Panc1 (cell line): ENCODE measurements at regions not wholly inside any gene's neighbourhood (a gene's known extent, or its start where the extent isn't known, plus 50 kb on each side); places are given as distances from the start of the nearest gene placed in this dataset.

Experiments
- POLR2AphosphoS5 ChIP-seq: IDR thresholded peaks from 2 replicates; pipeline ENCODE4 v1.6.1; 2012; ENCODE audit warnings: mild to moderate bottlenecking, low read depth, low read length, moderate library complexity
- TCF7L2 ChIP-seq: IDR thresholded peaks from 2 replicates; pipeline ENCODE4 v1.6.1; 2011; ENCODE audit warnings: mild to moderate bottlenecking, low read depth, low read length, inconsistent platforms
- TF ChIP-seq, protein P1 (sequence below), 2 experiments: IDR thresholded peaks; 2 replicates each; pipeline ENCODE4 v1.6.1; 2011 to 2012; ENCODE audit warnings: low read depth in 2 of 2, control low read depth in 1 of 2, low read length in 1 of 2, mild to moderate bottlenecking in 1 of 2, moderate library complexity in 1 of 2; ENCODE audit not compliant: insufficient read depth in 1 of 2

DNA sequence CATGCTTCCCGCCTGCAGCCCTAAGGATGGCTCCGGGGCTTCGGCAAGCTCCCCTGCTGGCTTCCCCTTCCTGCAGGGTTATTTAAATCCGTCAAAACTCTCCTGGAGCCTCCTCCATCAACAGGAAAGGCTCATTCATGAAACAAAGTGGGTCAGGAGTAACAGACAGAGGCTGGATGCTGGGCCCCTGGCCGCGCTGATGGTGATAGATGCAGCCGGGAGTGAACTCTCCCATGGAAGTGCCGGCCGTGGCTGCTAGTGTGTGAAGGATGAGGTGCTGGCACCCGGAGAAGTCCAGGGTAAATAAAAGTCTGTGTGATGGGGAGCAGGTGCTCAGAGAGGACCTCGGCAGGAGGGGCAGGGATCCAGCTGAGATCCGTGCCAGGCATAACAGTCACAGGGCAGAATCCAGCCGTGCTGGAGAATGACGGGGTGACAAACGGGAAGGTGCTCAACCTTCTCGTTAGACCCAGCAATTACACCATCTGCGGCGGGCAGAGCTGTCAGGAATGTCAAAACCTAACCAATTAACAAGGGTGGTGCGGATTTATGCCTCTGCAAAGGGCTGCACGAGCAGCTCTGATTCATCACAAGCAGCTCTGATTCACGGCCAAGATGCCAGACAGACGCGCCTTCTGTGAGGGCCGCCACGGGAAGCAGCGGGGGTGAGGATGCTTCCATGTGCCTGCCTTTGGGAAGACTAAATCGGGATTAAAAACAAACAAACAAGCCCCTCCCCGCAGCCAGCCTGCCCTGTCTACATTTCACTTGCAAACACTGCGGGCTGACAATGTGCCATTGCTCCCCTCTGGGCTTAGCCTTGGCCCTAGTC, 55.6 kb downstream of the SYNE3 start:
- no peak for TF ChIP-seq TCF7L2
- TF ChIP-seq POLR2AphosphoS5, result no peak
- TF ChIP-seq, protein P1, sequence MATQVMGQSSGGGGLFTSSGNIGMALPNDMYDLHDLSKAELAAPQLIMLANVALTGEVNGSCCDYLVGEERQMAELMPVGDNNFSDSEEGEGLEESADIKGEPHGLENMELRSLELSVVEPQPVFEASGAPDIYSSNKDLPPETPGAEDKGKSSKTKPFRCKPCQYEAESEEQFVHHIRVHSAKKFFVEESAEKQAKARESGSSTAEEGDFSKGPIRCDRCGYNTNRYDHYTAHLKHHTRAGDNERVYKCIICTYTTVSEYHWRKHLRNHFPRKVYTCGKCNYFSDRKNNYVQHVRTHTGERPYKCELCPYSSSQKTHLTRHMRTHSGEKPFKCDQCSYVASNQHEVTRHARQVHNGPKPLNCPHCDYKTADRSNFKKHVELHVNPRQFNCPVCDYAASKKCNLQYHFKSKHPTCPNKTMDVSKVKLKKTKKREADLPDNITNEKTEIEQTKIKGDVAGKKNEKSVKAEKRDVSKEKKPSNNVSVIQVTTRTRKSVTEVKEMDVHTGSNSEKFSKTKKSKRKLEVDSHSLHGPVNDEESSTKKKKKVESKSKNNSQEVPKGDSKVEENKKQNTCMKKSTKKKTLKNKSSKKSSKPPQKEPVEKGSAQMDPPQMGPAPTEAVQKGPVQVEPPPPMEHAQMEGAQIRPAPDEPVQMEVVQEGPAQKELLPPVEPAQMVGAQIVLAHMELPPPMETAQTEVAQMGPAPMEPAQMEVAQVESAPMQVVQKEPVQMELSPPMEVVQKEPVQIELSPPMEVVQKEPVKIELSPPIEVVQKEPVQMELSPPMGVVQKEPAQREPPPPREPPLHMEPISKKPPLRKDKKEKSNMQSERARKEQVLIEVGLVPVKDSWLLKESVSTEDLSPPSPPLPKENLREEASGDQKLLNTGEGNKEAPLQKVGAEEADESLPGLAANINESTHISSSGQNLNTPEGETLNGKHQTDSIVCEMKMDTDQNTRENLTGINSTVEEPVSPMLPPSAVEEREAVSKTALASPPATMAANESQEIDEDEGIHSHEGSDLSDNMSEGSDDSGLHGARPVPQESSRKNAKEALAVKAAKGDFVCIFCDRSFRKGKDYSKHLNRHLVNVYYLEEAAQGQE (IDR thresholded peaks at IDR 0.05; ENCODE audit: insufficient read depth in 1 of 2, low read depth in 2 of 2, low read length in 1 of 2), result no peak
